Astrocyte of the cerebellum (primary cell): ENCODE measurements at regions not wholly inside any gene's neighbourhood (a gene's known extent, or its start where the extent isn't known, plus 50 kb on each side); places are given as distances from the start of the nearest gene placed in this dataset.
A peak's percentile ranks its signal among the peaks of the same experiment; 100 is the strongest.

ENCODE experiments used
- DNase-seq: peaks from one replicate; pipeline ENCODE4 v3.0.0-alpha.2; 2011; ENCODE audit warnings: low read depth
- H3K4me3 ChIP-seq: 2 replicates; pipeline ENCODE4 v1.5.1; 2011; ENCODE audit warnings: mild to moderate bottlenecking, low read depth, low read length, moderate library complexity
- in situ Hi-C: cut with HindIII; loops from 2 replicates; pipeline ENCODE4 v1.10.0; 2017; ENCODE audit warnings: low sequenced_read_pairs
- TF ChIP-seq, protein P1 (sequence below): IDR thresholded peaks from 2 replicates; pipeline ENCODE4 v1.5.1; 2012; ENCODE audit warnings: low read length, low read depth, moderate library complexity, mild to moderate bottlenecking; ENCODE audit errors: missing control alignments

DNA sequence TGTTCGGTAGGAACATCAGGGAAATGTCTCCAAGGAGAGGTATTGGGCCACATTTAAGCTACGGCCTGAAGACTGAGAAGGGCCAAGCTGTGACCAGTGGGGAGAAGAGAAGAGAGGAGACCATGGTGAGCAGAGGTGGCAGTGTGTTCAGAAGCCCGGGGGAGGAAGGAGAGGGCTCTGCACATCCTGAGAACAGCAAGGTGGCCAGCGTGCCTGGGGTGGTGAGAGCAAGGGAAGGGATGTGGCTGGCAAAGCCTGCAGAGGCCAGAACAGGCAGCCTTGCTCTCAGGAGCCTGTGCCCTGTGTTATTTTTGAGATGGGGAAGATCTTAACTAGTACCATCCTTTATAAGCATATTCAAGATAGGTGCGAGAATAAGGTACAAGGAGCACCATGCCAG is 933.5 kb upstream of the EEF2KMT start:
- no peak for DNase-seq
- TF ChIP-seq, protein P1, sequence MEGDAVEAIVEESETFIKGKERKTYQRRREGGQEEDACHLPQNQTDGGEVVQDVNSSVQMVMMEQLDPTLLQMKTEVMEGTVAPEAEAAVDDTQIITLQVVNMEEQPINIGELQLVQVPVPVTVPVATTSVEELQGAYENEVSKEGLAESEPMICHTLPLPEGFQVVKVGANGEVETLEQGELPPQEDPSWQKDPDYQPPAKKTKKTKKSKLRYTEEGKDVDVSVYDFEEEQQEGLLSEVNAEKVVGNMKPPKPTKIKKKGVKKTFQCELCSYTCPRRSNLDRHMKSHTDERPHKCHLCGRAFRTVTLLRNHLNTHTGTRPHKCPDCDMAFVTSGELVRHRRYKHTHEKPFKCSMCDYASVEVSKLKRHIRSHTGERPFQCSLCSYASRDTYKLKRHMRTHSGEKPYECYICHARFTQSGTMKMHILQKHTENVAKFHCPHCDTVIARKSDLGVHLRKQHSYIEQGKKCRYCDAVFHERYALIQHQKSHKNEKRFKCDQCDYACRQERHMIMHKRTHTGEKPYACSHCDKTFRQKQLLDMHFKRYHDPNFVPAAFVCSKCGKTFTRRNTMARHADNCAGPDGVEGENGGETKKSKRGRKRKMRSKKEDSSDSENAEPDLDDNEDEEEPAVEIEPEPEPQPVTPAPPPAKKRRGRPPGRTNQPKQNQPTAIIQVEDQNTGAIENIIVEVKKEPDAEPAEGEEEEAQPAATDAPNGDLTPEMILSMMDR, result no peak
- in situ Hi-C loops, result no loop called here
- H3K4me3 ChIP-seq, result no peak overlapping the region

DNA sequence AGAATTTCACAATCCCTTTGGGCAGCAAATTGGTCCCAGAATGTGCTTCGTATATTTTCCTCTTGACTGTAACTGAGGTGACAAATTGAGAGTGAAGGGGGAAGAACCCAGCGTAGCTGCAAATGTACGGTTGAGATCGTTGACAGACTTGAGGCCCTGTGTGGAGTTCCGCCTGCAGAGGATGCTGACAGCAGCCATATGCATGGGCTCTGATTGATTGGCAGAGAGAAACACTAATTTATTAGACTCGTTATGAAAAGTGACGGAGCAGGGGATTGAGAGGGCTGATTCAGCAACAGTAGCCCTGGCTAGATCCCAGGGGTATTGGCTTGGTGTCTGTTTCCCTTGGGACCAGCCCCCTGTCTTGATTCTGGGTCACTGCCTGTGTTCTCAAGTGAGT is 930.1 kb upstream of the EEF2KMT start:
- no peak for DNase-seq
- TF ChIP-seq, protein P1, result no peak
- H3K4me3 ChIP-seq, result no peak overlapping the region
- in situ Hi-C loops, result no loop called here

DNA sequence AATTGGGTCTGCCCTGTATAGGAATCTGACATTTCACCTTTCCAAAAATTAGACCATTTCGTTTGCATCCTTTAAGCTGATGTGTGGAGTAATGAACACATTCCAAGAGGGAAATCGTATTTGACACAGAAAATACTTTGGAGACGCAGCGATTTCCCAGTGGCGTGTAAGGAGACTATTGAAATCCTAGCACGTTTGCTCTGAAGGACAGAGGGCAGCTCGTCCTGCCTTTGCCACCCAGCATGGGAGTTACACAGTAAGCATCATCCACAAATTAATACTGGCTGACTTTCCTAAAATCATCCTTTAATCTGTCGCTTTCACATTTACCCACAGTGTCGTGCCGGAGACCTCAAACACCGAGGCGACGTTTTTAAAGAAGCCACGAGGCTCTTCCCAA is 925.9 kb upstream of the EEF2KMT start:
- in situ Hi-C loops, result no loop called here
- TF ChIP-seq, protein P1, result no peak
- no peak for DNase-seq
- H3K4me3 ChIP-seq, result no peak overlapping the region

DNA sequence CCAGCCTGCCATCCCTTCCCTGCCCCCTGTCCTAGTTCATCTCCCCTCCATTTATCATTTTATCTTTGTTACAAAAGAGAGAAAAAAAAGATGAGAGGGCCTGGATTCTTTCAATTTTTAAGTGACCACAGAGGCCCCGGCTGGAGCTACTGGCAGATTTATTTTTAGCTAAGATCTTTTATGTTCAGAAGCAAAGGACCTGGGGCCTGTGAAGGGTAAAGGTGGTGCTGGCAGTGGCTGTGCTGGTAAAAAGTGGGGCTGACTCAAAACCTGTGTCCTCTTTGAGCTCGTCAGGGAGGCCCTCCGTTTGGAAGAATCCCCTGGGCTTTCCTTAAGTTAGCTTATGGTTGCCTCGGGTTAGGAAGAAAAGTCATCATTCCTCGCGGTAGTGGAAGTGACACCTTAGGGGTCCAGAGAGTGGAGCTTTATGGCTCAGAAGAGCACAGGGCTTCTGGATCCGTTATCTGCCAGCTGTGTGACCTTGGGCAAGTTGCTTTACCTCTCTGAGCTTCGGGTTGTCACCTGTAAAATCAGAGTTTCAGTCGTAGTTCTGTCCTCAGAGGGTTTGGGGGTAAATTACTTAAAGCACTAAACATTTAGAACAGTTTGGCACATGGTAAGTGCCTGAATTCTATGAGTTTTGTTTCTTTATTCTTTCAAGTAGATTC is 923.8 kb upstream of the EEF2KMT start:
- no peak for DNase-seq
- in situ Hi-C loops, result no loop called here
- no peak overlapping the region for H3K4me3 ChIP-seq
- TF ChIP-seq, protein P1, result no peak

DNA sequence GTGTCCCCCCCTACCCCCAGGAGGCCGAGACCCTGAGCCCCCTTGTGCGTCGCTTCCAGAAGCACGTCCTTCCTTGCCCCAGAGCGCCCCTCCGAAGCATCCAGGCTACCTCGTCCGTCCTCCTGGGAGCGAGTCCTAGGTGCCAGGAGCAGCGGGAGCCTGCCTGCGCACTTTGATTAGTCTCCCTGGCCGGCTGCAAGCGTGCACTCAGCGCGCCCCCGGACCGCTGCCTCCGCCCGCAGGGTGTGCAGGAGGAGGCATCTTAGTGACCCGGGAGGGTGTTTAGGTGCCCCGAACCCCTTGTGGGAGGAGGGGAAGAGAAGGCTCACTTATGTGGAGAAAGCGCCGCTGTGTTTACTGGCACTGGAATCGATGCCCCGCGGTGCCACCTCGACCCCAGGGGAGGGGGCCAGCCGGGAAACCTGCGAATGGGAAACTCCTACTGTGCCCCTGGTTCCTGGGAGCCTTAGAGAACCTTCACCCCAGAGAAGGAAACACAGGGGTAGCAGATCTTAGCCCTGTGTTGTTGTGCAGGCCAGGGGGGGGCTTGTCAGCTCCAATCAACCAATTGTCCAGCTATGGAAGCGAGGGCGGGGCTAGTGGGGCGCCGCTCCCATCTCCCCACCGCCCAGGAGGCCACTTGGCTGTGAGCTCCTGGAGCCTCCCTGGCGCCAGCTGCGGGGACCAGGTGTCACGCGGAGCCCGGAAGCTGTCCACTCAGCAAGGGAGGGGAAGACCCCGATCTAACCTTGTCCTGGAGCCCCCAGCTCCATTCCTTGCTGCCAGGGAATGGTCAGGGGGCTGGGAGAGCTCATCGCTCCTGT is 922.8 kb upstream of the EEF2KMT start:
- in situ Hi-C loops, result no loop called here
- TF ChIP-seq, protein P1, result no peak
- DNase-seq, result no peak
- H3K4me3 ChIP-seq, result peak overlapping the region; percentile 25

DNA sequence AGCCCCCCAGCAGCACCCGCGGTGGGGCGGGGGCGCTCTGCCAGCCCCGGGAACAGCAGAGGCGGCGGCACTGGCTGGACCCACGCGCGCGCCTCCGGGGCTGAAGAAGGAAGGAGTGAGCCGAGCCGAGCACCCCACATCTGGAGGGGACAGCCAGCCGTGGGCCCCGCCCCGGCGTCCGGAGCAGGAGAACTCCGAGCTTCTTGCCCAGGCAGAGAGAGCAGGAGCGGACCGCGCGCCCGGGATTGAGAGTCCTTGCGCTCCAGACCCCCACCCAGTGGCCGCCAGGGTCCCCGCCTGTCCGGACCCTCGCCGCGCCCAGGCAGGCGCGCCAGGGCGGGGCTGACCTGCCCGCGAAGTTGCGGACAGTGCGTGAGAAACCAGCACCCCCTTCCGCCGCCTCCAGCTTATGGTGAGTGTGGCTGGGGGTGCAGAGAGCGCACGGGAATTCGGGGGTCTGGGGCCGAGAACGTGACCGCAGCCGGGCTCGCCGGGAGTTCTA is 921.9 kb upstream of the EEF2KMT start:
- H3K4me3 ChIP-seq, result peak overlapping the region; percentile 25
- in situ Hi-C loops, result no loop called here
- no peak for DNase-seq
- TF ChIP-seq, protein P1, result no peak
